ENCODE measurements at regions not wholly inside any gene's neighbourhood (a gene's known extent, or its start where the extent isn't known, plus 50 kb on each side); places are given as distances from the start of the nearest gene placed in this dataset.
A peak's percentile ranks its signal among the peaks of the same experiment; 100 is the strongest.

GRCh38 chr6:10156875-10157274, 258.0 kb downstream of the TFAP2A start:
- Histone ChIP-seq H3K36me3 (ENCODE audit: low read depth) (no peaks in the 10 kb centered on the region), H3K9me3 (no peaks in the 10 kb centered on the region), H3K4me3 (no peak overlapping the region), H3K4me1 (ENCODE audit: low read depth) (no peaks in the 10 kb centered on the region)
- no peak for DNase-seq
- no peak for ATAC-seq
- intact Hi-C loops (cut with DNase I, micrococcal nuclease): no loop called here
- TF ChIP-seq, protein P1, sequence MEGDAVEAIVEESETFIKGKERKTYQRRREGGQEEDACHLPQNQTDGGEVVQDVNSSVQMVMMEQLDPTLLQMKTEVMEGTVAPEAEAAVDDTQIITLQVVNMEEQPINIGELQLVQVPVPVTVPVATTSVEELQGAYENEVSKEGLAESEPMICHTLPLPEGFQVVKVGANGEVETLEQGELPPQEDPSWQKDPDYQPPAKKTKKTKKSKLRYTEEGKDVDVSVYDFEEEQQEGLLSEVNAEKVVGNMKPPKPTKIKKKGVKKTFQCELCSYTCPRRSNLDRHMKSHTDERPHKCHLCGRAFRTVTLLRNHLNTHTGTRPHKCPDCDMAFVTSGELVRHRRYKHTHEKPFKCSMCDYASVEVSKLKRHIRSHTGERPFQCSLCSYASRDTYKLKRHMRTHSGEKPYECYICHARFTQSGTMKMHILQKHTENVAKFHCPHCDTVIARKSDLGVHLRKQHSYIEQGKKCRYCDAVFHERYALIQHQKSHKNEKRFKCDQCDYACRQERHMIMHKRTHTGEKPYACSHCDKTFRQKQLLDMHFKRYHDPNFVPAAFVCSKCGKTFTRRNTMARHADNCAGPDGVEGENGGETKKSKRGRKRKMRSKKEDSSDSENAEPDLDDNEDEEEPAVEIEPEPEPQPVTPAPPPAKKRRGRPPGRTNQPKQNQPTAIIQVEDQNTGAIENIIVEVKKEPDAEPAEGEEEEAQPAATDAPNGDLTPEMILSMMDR (IDR thresholded peaks at IDR 0.05): no peak

- ATAC-seq (no peak), DNase-seq (no peak)
- H3K4me3 ChIP-seq: no peak overlapping the region
- no peaks in the 10 kb centered on the region for H3K9me3 ChIP-seq
- intact Hi-C loops (cut with DNase I, micrococcal nuclease): no loop called here
- no peaks in the 10 kb centered on the region for H3K36me3 ChIP-seq (ENCODE audit: low read depth)
- TF ChIP-seq, protein P1 (IDR thresholded peaks at IDR 0.05): no peak
- no peaks in the 10 kb centered on the region for H3K4me1 ChIP-seq (ENCODE audit: low read depth)
Measured at GRCh38 chr6:10154251-10154650, 260.6 kb downstream of the TFAP2A start.

GRCh38 chr6:10151144-10151915, 263.5 kb downstream of the TFAP2A start:
- no peaks in the 10 kb centered on the region for H3K4me1 ChIP-seq (ENCODE audit: low read depth)
- no peaks in the 10 kb centered on the region for H3K9me3 ChIP-seq
- DNase-seq: no peak
- no peak overlapping the region for H3K4me3 ChIP-seq
- no peaks in the 10 kb centered on the region for H3K36me3 ChIP-seq (ENCODE audit: low read depth)
- no peak for ATAC-seq
- TF ChIP-seq, protein P1 (IDR thresholded peaks at IDR 0.05): no peak
- intact Hi-C loops (cut with DNase I, micrococcal nuclease): no loop called here

DNA sequence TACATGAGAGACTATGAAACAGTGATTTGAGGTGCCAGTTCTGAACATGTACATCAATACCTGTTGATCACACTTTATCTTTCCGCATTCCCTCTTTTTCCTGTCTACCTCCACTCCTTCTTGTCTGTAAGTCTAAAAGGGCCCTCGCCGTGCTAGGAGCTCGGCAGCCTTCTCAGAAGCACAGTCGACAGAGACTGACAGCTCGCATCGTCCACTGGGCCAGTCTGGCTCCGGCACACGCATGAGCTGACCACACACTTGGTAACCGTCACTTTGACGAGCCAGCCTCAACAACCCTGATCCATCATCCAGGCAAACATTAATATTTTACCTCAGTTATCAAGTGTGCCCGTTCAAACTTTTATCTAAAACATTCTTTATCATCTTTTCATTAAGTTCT, 265.3 kb downstream of the TFAP2A start:
- no peak for ATAC-seq
- H3K36me3 ChIP-seq (ENCODE audit: low read depth): no peaks in the 10 kb centered on the region
- no peak overlapping the region for H3K4me3 ChIP-seq
- TF ChIP-seq, protein P1 (IDR thresholded peaks at IDR 0.05): no peak
- intact Hi-C loops (cut with DNase I, micrococcal nuclease): no loop called here
- DNase-seq: no peak
- no peaks in the 10 kb centered on the region for H3K4me1 ChIP-seq (ENCODE audit: low read depth)
- H3K9me3 ChIP-seq: no peaks in the 10 kb centered on the region

- intact Hi-C loops (cut with DNase I, micrococcal nuclease): no loop called here
- TF ChIP-seq, protein P1 (IDR thresholded peaks at IDR 0.05): no peak
- ATAC-seq: no peak
- no peaks in the 10 kb centered on the region for H3K36me3 ChIP-seq (ENCODE audit: low read depth)
- no peaks in the 10 kb centered on the region for H3K4me1 ChIP-seq (ENCODE audit: low read depth)
- H3K4me3 ChIP-seq: no peak overlapping the region
- H3K9me3 ChIP-seq: no peaks in the 10 kb centered on the region
- DNase-seq: peak in 1 of 3 donors; percentile 6
Measured at GRCh38 chr6:10146715-10147451, 268.0 kb downstream of the TFAP2A start.
